Right ventricle myocardium superior (tissue), 1 donor: ENCODE measurements at regions not wholly inside any gene's neighbourhood (a gene's known extent, or its start where the extent isn't known, plus 50 kb on each side); places are given as distances from the start of the nearest gene placed in this dataset.

Source experiments
- ATAC-seq: fragments of 200-7000 bp; cut with Tn5 transposase; one replicate; pipeline ENCODE4 v1.9.1; 2020; ENCODE audit warnings: mild to moderate bottlenecking; ENCODE audit not compliant: poor library complexity
- DNase-seq: peaks from one replicate; pipeline ENCODE4 v3.0.0-alpha.2; 2020
- intact Hi-C: fragments of 100-400 bp; cut with DNase I; formaldehyde crosslinking; loops from one replicate; pipeline ENCODE4 v1.11.2; 2022
- donor health status: DM: no; HTN: yes; CAD: no; lungs with severe emphysema.

- ATAC-seq, result no peak
- DNase-seq, result no peak
- intact Hi-C loops, result no loop called here
Observed at GRCh38 chrY:8202837-8203236, 1134.4 kb upstream of the TSPY4 start.

GRCh38 chrY:8241144-8241543, 1096.1 kb upstream of the TSPY4 start:
- intact Hi-C loops, result no loop called here
- ATAC-seq (no peak), DNase-seq (no peak)

GRCh38 chrY:8273807-8274206, 1063.5 kb upstream of the TSPY4 start:
- intact Hi-C loops, result no loop called here
- DNase-seq (no peak), ATAC-seq (no peak)

- ATAC-seq (no peak), DNase-seq (no peak)
- intact Hi-C loops, result no loop called here
Observed at GRCh38 chrY:8305021-8305420, 1032.2 kb upstream of the TSPY4 start.

GRCh38 chrY:8324113-8324512, 1013.2 kb upstream of the TSPY4 start:
- intact Hi-C loops, result no loop called here
- ATAC-seq, result no peak

GRCh38 chrY:8326944-8327343, 1010.3 kb upstream of the TSPY4 start:
- intact Hi-C loops, result no loop called here
- no peak for ATAC-seq
- DNase-seq, result no peak

More at GRCh38 chrY:8324113-8324512, 1013.2 kb upstream of the TSPY4 start:
- DNase-seq, result no peak

- intact Hi-C loops, result no loop called here
- DNase-seq, result no peak
- no peak for ATAC-seq
Observed at GRCh38 chrY:8327708-8328354, 1009.4 kb upstream of the TSPY4 start.

- ATAC-seq, result no peak
- no peak for DNase-seq
- intact Hi-C loops, result no loop called here
Observed at GRCh38 chrY:8329431-8329830, 1007.8 kb upstream of the TSPY4 start.

- DNase-seq (no peak), ATAC-seq (no peak)
- intact Hi-C loops, result no loop called here
Observed at GRCh38 chrY:8329929-8330328, 1007.3 kb upstream of the TSPY4 start.

GRCh38 chrY:8333328-8333727, 1003.9 kb upstream of the TSPY4 start:
- no peak for ATAC-seq
- intact Hi-C loops, result no loop called here
- DNase-seq, result no peak

- intact Hi-C loops, result no loop called here
- ATAC-seq (no peak), DNase-seq (no peak)
Observed at GRCh38 chrY:8335299-8335835, 1001.9 kb upstream of the TSPY4 start.

- ATAC-seq (no peak), DNase-seq (no peak)
- intact Hi-C loops, result no loop called here
Observed at GRCh38 chrY:8336112-8336774, 1001.0 kb upstream of the TSPY4 start.

GRCh38 chrY:8341000-8341399, 996.3 kb upstream of the TSPY4 start:
- no peak for ATAC-seq

GRCh38 chrY:8342173-8342572, 995.1 kb upstream of the TSPY4 start:
- DNase-seq (no peak), ATAC-seq (no peak)
- intact Hi-C loops, result no loop called here

More at GRCh38 chrY:8341000-8341399, 996.3 kb upstream of the TSPY4 start:
- intact Hi-C loops, result no loop called here
- DNase-seq, result no peak

GRCh38 chrY:8351241-8351640, 986.0 kb upstream of the TSPY4 start:
- DNase-seq (no peak), ATAC-seq (no peak)
- intact Hi-C loops, result no loop called here

- no peak for ATAC-seq
- no peak for DNase-seq
- intact Hi-C loops, result no loop called here
Observed at GRCh38 chrY:8352201-8352600, 985.1 kb upstream of the TSPY4 start.

GRCh38 chrY:8358161-8358560, 979.1 kb upstream of the TSPY4 start:
- intact Hi-C loops, result no loop called here
- ATAC-seq (no peak), DNase-seq (no peak)

- intact Hi-C loops, result no loop called here
- ATAC-seq (no peak), DNase-seq (no peak)
Observed at GRCh38 chrY:8361715-8362114, 975.5 kb upstream of the TSPY4 start.

GRCh38 chrY:8377491-8377890, 959.8 kb upstream of the TSPY4 start:
- intact Hi-C loops, result no loop called here
- no peak for DNase-seq
- ATAC-seq, result no peak

GRCh38 chrY:8379800-8380199, 957.5 kb upstream of the TSPY4 start:
- DNase-seq, result no peak
- intact Hi-C loops, result no loop called here
- no peak for ATAC-seq
